Lung (tissue), 11 donors: ENCODE measurements at regions not wholly inside any gene's neighbourhood (a gene's known extent, or its start where the extent isn't known, plus 50 kb on each side); places are given as distances from the start of the nearest gene placed in this dataset.

ENCODE experiments used
- ATAC-seq: fragments of 200-7000 bp; cut with Tn5 transposase; one replicate; pipeline ENCODE4 v1.9.1; 2020; ENCODE audit warnings: moderate number of reproducible peaks; ENCODE audit not compliant: insufficient read depth, low FRiP score
- DNase-seq, 3 donors: peaks; one replicate each; pipeline ENCODE4 v3.0.0-alpha.2; 2013 to 2017
- H3K27ac ChIP-seq, 2 donors: one replicate each; pipeline ENCODE4 v1.5.1; 2013; ENCODE audit warnings: mild to moderate bottlenecking in 2 of 2, moderate library complexity in 2 of 2, control low read depth in 1 of 2, inconsistent platforms in 1 of 2, low read depth in 1 of 2, low read length in 1 of 2
- H3K27me3 ChIP-seq, 3 donors: one replicate each; pipeline ENCODE4 v1.5.1; 2013; ENCODE audit warnings: low read length in 2 of 3; ENCODE audit not compliant: control insufficient read depth in 3 of 3, insufficient read depth in 3 of 3
- H3K36me3 ChIP-seq, 4 donors: one replicate each; pipeline ENCODE4 v1.5.1; 2013; ENCODE audit warnings: low read length in 4 of 4, mild to moderate bottlenecking in 1 of 4, moderate library complexity in 1 of 4; ENCODE audit not compliant: control insufficient read depth in 4 of 4, insufficient read depth in 4 of 4
- H3K4me1 ChIP-seq, 5 donors: one replicate each; pipeline ENCODE4 v1.5.1; 2013; ENCODE audit warnings: low read length in 5 of 5, mild to moderate bottlenecking in 2 of 5, moderate library complexity in 1 of 5; ENCODE audit not compliant: control insufficient read depth in 5 of 5, insufficient read depth in 5 of 5
- H3K4me3 ChIP-seq: one replicate; pipeline ENCODE4 v1.5.1; 2013; ENCODE audit warnings: mild to moderate bottlenecking, control low read depth, moderate library complexity
- H3K9ac ChIP-seq, 2 donors: one replicate each; pipeline ENCODE4 v1.5.1; 2013; ENCODE audit warnings: low read length in 2 of 2, control low read depth in 1 of 2; ENCODE audit not compliant: insufficient read depth in 1 of 2
- H3K9me3 ChIP-seq, 4 donors: one replicate each; pipeline ENCODE4 v1.5.1; 2013; ENCODE audit warnings: low read length in 3 of 4, mild to moderate bottlenecking in 1 of 4, moderate library complexity in 1 of 4; ENCODE audit not compliant: control insufficient read depth in 4 of 4, insufficient read depth in 3 of 4
- CTCF ChIP-seq: IDR thresholded peaks from 2 replicates; pipeline ENCODE4 v1.5.1; 2012; ENCODE audit warnings: mild to moderate bottlenecking; ENCODE audit errors: control extremely low read depth, extremely low read depth
- WGBS, 2 donors: extraction: QIAGEN DNeasy Blood & Tissue Kit; methylation state at CpG; one replicate each; pipeline ENCODE4 v1.1.7; 2013; 5-methylcytosine and 5-hydroxymethylcytosine counted together
- donor health status: control.
- donor health status: control.
- donor health status: Bipolar disorder and iron deficiency.
- donor health status: healthy.
- donor health status: DM: yes; HTN: yes; CAD: no.

GRCh38 chr13:90414691-90415596 is 932.5 kb upstream of the MIR17HG start:
- H3K36me3 ChIP-seq = no peaks in the 10 kb centered on the region
- ATAC-seq (no peak), DNase-seq (peak in 2 of 3 donors; percentile 11 to 33)
- TF ChIP-seq CTCF = no peak
- no peak overlapping the region for H3K4me3 ChIP-seq
- no peaks in the 10 kb centered on the region for H3K27me3 ChIP-seq
- no peaks in the 10 kb centered on the region for H3K4me1 ChIP-seq
- H3K9ac ChIP-seq = no peak overlapping the region
- WGBS, 2 donors = 68 to 80% methylated on average over 3 of the region's 3 CpGs
- no peaks in the 10 kb centered on the region for H3K9me3 ChIP-seq
- no peak overlapping the region for H3K27ac ChIP-seq

GRCh38 chr13:90415902-90416301 is 931.6 kb upstream of the MIR17HG start:
- Histone ChIP-seq H3K27me3 (no peaks in the 10 kb centered on the region), H3K9ac (no peak overlapping the region), H3K27ac (no peak overlapping the region), H3K9me3 (peaks cover 0 to 2% (median 0%) of the 10 kb centered on the region in 4 donors), H3K4me3 (no peak overlapping the region), H3K36me3 (no peaks in the 10 kb centered on the region), H3K4me1 (no peaks in the 10 kb centered on the region)
- no peak for TF ChIP-seq CTCF
- no peak for DNase-seq
- WGBS, 2 donors = 66 to 76% methylated on average over 3 of the region's 3 CpGs
- no peak for ATAC-seq

- WGBS, 2 donors = 66 to 86% methylated on average over 5 of the region's 5 CpGs
- TF ChIP-seq CTCF = no peak
- no peak overlapping the region for H3K9ac ChIP-seq
- peaks cover 0 to 2% (median 0%) of the 10 kb centered on the region in 4 donors for H3K9me3 ChIP-seq
- no peaks in the 10 kb centered on the region for H3K36me3 ChIP-seq
- H3K4me1 ChIP-seq = no peaks in the 10 kb centered on the region
- DNase-seq (no peak), ATAC-seq (peak; percentile 19)
- H3K27me3 ChIP-seq = no peaks in the 10 kb centered on the region
- no peak overlapping the region for H3K4me3 ChIP-seq
- H3K27ac ChIP-seq = no peak overlapping the region
Observed at GRCh38 chr13:90416519-90416918, 931.0 kb upstream of the MIR17HG start.
